ENCODE measurements at regions not wholly inside any gene's neighbourhood (a gene's known extent, or its start where the extent isn't known, plus 50 kb on each side); places are given as distances from the start of the nearest gene placed in this dataset. TPM values are rescaled to one million over a fixed set of nuclear protein-coding genes. Genes with fewer than 3 reads are reported as not detected.

- DNase-seq (peak; percentile 60 to 78 (median 75)), ATAC-seq (peak; percentile 89)
- Histone ChIP-seq H3K4me1 (peaks cover 13% of the 10 kb centered on the region), H3K4me3 (no peak overlapping the region), H3K9me3 (no peaks in the 10 kb centered on the region), H3K27me3 (no peaks in the 10 kb centered on the region), H3K36me3 (replicated peaks in 1 of 2; ENCODE audit: insufficient read depth in 1 of 2, low read depth in 2 of 2) (no peaks in the 10 kb centered on the region), H3K27ac (peak overlapping the region; percentile 44 to 76 (median 54))
- intact Hi-C loops (cut with DNase I): no loop called here
- TF ChIP-seq POLR2A (IDR thresholded peaks at IDR 0.05) (no peak), CTCF (IDR thresholded peaks at IDR 0.05) (no peak)
- 11 to 27% methylated on average over 10 of the region's 10 CpGs for WGBS, 2 donors
Observed at GRCh38 chr10:125213541-125214282, 53.3 kb upstream of the CTBP2 start.

- DNase-seq (no peak), ATAC-seq (no peak)
- intact Hi-C loops (cut with DNase I): no loop called here
- TF ChIP-seq CTCF (IDR thresholded peaks at IDR 0.05) (no peak), POLR2A (IDR thresholded peaks at IDR 0.05) (no peak)
- no peaks in the 10 kb centered on the region for H3K27me3 ChIP-seq
- H3K27ac ChIP-seq: no peak overlapping the region
- H3K4me1 ChIP-seq: peaks cover 13% of the 10 kb centered on the region
- H3K36me3 ChIP-seq (replicated peaks in 1 of 2; ENCODE audit: insufficient read depth in 1 of 2, low read depth in 2 of 2): no peaks in the 10 kb centered on the region
- WGBS, 2 donors: 84 to 93% methylated on average over 6 of the region's 6 CpGs
- no peak overlapping the region for H3K4me3 ChIP-seq
- no peaks in the 10 kb centered on the region for H3K9me3 ChIP-seq
Observed at GRCh38 chr10:125212150-125212809, 51.9 kb upstream of the CTBP2 start.

Small RNAs in the stretch of these regions (small RNA-seq; reads per million reads assigned to genes)
- gene RPS27P18: not detected
